Effector memory CD4-positive, alpha-beta T cell (primary cell): ENCODE measurements at regions not wholly inside any gene's neighbourhood (a gene's known extent, or its start where the extent isn't known, plus 50 kb on each side); places are given as distances from the start of the nearest gene placed in this dataset.

Source experiments
- DNase-seq, 3 donors: peaks; one replicate each; pipeline ENCODE4 v3.0.0-alpha.2; 2020
- H3K27ac ChIP-seq: 2 replicates; pipeline ENCODE4 v1.7.0; 2013; ENCODE audit warnings: mild to moderate bottlenecking, low read length, moderate library complexity; ENCODE audit not compliant: insufficient read depth, poor library complexity, severe bottlenecking
- H3K27me3 ChIP-seq: replicated peaks from 2 replicates; pipeline ENCODE4 v1.7.0; 2013; ENCODE audit warnings: mild to moderate bottlenecking, low read length; ENCODE audit not compliant: insufficient read depth, control insufficient read depth, poor library complexity, severe bottlenecking
- H3K36me3 ChIP-seq: 2 replicates; pipeline ENCODE4 v1.7.0; 2013; ENCODE audit warnings: mild to moderate bottlenecking, low read length, moderate library complexity; ENCODE audit not compliant: control insufficient read depth, insufficient read depth
- H3K4me1 ChIP-seq: 2 replicates; pipeline ENCODE4 v1.7.0; 2013; ENCODE audit warnings: low read length, mild to moderate bottlenecking; ENCODE audit not compliant: control insufficient read depth, insufficient read depth, poor library complexity, severe bottlenecking
- H3K4me3 ChIP-seq: 2 replicates; pipeline ENCODE4 v1.7.0; 2013; ENCODE audit warnings: low read length, low read depth, mild to moderate bottlenecking; ENCODE audit not compliant: insufficient read depth, poor library complexity, severe bottlenecking
- H3K9me3 ChIP-seq: 2 replicates; pipeline ENCODE4 v1.7.0; 2013; ENCODE audit warnings: mild to moderate bottlenecking, low read length, moderate library complexity; ENCODE audit not compliant: control insufficient read depth

DNA sequence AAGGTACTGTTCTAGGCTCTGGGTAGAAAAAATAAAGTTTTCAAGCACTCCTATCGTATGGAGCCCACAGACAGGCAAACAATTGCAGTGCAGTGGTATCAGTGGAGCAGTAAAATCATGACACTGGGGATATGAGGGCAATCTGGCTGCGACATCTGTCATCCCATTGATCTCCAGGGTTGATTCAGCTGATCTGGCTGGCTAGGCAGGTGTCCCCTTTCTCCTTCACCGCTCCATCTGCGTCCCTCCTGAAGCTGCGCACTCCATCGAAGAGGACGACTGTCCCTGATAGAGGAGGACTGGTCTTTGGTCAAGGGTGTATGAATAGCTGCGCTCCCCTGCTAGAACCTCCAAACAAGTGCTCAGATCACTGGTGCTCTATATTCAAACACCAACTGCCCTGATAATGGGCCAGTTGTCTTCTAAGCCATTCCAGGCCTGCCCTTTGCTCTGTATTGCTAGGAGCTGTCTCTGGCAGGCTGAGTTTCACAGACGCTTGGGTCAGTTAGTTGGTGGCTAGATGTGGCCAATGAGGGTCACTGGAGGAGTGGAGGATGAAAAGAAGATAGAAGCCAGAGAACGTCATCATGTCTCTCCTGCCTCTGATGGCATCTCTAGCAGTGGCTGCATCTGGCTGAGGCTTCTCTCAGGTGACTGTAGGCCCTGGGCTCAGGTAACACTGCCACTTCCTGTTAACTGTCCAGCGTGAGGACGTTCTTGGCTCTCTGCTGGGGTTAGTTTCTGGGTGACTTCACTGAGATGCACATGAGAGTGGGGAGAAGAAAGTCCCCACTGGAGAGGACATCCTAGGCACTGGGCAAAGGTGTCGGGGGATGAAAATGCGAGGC is 205.0 kb upstream of the FOXN3 start:
- Histone ChIP-seq H3K4me3 (no peak overlapping the region), H3K36me3 (no peaks in the 10 kb centered on the region), H3K4me1 (peaks cover 11% of the 10 kb centered on the region), H3K27ac (peak overlapping the region; percentile 78), H3K27me3 (no peaks in the 10 kb centered on the region), H3K9me3 (no peaks in the 10 kb centered on the region)
- DNase-seq = no peak

DNA sequence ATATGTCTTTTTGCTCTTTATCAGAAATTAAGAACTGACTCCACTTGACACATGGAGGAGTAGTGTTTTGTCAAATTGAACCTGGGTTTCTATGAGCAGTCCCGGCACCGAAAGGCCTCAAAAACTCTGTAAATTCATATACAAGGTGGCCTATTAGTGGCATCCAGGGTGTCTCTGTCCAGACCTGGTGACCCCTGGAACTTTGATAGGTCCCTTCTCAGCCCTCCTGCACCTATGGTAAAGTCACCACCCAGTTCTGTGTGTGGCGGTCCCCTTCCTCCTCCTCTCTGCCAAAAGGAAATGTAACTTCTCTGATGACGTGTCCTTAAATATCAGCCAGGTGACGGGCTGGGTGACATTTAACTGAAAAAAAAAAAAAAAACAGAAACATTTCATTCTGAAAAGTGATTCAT is 204.0 kb upstream of the FOXN3 start:
- no peaks in the 10 kb centered on the region for H3K27me3 ChIP-seq
- no peaks in the 10 kb centered on the region for H3K36me3 ChIP-seq
- peak overlapping the region; percentile 85 for H3K4me3 ChIP-seq
- peaks cover 14% of the 10 kb centered on the region for H3K4me1 ChIP-seq
- DNase-seq = peak; percentile 25 to 45 (median 31)
- H3K9me3 ChIP-seq = no peaks in the 10 kb centered on the region
- H3K27ac ChIP-seq = peak overlapping the region; percentile 78

DNA sequence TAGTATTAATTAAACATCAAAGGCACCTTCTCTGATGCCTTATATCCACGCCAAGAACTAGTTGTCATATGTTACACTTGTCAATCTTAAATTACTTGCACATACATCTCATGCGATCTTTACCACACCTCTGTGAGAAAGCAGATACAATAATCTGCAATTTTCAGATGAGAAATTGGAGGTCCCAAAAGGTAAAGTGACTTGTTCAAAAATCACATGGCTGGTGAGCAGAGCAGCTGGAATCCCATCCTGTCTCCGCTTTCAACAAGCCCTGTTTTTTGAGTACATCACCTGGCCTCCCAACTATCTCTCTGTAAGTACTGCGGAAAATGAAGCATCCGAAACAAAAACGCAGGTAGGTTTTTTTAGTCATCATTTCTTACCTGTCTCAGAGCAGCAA is 203.4 kb upstream of the FOXN3 start:
- Histone ChIP-seq H3K36me3 (no peaks in the 10 kb centered on the region), H3K27me3 (no peaks in the 10 kb centered on the region), H3K27ac (peak overlapping the region; percentile 78), H3K4me3 (peak overlapping the region; percentile 85), H3K4me1 (peaks cover 20% of the 10 kb centered on the region), H3K9me3 (no peaks in the 10 kb centered on the region)
- no peak for DNase-seq

DNA sequence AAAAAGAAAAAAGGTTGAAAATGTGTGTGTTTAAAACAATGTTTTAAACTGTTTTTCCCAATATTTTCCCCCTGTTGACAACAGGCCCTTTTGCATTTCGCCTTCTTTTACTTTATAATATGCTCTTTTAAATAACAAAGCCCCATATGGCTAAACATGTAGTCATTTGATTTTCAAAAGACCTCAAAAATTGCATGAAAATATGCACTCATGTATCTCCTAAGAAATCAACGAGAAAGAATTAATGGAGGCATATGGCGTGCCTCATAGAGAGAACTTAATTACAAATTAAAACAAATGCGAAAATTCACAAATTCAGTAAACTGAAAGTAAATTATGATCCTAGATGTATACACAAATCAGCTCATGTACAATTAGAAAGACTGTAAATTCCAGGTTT is 202.6 kb upstream of the FOXN3 start:
- H3K4me1 ChIP-seq = peaks cover 26% of the 10 kb centered on the region
- peak overlapping the region; percentile 78 for H3K27ac ChIP-seq
- no peak for DNase-seq
- no peaks in the 10 kb centered on the region for H3K27me3 ChIP-seq
- peak overlapping the region; percentile 85 for H3K4me3 ChIP-seq
- no peaks in the 10 kb centered on the region for H3K9me3 ChIP-seq
- no peaks in the 10 kb centered on the region for H3K36me3 ChIP-seq

DNA sequence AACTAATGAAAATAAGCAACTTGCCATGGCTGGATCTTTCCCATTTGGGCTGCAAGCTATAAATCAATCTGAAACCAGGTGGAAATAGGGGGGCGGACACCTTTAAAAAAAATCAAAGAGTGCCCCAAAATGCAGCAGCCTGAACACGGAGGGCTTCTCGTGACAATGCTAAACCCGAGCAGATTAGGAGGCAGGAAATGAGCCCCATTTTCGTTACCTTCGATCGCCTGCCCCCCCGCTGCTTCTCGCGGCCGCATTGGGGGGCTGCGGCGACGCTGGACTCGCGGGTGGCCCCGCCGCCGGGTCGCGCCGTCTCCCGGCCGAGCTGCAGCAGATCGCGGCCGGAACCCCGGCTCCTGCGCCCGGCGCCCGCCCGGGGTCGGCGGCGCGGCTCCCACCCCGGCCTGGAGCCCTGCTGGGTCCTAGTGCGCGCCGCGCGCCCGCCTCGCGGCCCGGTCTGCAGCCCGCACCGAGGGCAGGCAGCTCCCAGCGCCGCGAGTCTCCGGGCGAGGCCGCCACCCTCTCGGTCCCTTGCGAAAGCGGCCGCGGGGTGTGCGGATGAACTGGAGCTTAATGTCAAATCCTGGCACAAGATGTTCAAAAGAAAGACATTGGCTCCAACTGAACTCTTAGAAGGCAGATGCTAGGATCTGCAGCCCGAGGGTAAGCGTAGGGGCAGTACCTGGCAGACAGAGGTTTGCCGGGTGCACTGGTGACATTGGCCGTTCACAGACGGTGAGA is 201.9 kb upstream of the FOXN3 start:
- peak overlapping the region; percentile 85 for H3K4me3 ChIP-seq
- H3K9me3 ChIP-seq = no peaks in the 10 kb centered on the region
- no peaks in the 10 kb centered on the region for H3K36me3 ChIP-seq
- peaks cover 31% of the 10 kb centered on the region for H3K4me1 ChIP-seq
- DNase-seq = peak; percentile 31 to 48 (median 40)
- H3K27me3 ChIP-seq = no peaks in the 10 kb centered on the region
- H3K27ac ChIP-seq = peak overlapping the region; percentile 78

DNA sequence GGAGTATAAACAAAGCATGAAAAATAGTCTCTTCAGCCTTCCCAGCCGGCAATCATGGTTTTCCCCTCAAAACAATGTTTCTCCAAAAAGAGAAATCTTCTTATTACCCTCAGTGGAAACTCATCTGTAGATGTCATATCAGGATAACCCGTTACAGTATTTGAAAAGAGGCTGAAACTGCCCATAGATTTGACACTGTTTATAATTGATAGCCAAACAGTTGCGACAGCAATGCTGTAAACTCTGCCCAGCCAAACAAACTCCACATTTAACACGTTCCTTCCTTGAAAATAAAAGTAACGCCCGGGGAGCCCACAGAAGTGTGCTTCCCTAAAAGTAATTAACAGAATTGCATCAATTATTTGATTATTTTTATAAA is 201.3 kb upstream of the FOXN3 start:
- Histone ChIP-seq H3K4me3 (peak overlapping the region; percentile 85), H3K36me3 (no peaks in the 10 kb centered on the region), H3K27me3 (no peaks in the 10 kb centered on the region), H3K4me1 (peaks cover 31% of the 10 kb centered on the region), H3K9me3 (no peaks in the 10 kb centered on the region), H3K27ac (peak overlapping the region; percentile 78)
- no peak for DNase-seq

DNA sequence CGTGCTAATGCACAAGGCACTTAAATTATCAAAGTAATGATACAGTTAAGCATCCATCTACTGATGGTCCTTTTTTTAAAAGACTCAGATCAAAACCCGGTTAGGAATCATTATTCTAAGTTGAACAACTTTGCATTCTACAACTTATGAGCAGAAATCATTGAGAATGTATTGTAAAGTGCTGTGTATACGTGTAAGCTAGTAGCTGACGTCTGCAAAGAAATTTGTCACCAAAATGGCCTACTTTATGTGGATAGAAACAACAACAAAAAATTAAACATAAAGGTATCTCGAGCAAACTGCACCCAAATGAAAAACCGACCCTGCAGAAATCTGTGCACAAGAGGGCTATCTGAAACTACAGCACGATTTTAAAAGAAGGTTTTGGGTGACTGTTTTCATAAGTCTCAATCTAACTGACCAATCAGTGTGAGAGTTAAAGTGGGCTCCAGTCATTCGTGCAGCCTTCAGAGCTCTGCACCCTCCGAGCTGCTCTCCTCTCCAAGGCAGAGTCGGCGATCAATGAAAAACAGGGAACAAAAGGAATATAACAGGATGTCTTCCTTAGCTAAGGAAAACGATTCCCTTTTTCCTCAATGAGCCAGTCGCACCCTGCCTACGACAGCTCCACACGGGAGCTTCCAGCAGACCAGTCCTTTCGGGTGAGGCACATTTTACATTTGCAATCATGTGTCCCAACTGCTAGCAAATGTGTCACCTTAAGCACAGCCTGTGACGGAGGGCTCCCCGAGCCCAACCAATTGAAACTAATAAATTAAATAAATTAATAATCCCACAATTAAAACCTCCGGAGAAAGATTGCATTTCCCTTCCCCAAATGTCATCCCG is 200.7 kb upstream of the FOXN3 start:
- peaks cover 31% of the 10 kb centered on the region for H3K4me1 ChIP-seq
- H3K27ac ChIP-seq = peak overlapping the region; percentile 78
- H3K27me3 ChIP-seq = no peaks in the 10 kb centered on the region
- H3K4me3 ChIP-seq = peak overlapping the region; percentile 85
- DNase-seq = peak in 1 of 3 donors; percentile 20
- no peaks in the 10 kb centered on the region for H3K36me3 ChIP-seq
- H3K9me3 ChIP-seq = no peaks in the 10 kb centered on the region

DNA sequence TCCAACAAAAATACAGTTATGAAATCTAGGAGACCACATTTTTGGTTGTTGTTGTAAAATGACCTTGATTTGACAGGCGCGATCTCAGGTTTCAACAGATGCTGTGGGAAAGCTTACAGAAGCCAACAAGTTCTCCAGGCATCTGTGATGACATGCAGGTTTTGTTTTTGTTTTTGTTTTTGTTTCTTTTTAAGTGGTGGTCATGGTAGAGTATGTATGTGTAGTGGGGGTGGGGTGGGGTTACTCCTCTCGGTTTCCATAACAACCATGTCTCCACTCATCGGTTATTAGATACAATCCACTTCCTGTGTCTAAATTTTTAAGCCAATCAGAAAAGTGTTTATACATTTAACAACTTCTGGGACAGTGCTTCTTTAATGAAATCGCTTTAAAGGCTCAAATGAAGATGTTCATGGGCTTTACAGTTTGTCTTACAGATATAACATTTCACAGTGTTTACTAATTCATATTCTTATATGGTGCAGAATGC is 199.9 kb upstream of the FOXN3 start:
- H3K4me3 ChIP-seq = peak overlapping the region; percentile 85
- no peaks in the 10 kb centered on the region for H3K9me3 ChIP-seq
- H3K27me3 ChIP-seq = no peaks in the 10 kb centered on the region
- peaks cover 31% of the 10 kb centered on the region for H3K4me1 ChIP-seq
- peak overlapping the region; percentile 78 for H3K27ac ChIP-seq
- peak; percentile 32 to 52 (median 42) for DNase-seq
- no peaks in the 10 kb centered on the region for H3K36me3 ChIP-seq

DNA sequence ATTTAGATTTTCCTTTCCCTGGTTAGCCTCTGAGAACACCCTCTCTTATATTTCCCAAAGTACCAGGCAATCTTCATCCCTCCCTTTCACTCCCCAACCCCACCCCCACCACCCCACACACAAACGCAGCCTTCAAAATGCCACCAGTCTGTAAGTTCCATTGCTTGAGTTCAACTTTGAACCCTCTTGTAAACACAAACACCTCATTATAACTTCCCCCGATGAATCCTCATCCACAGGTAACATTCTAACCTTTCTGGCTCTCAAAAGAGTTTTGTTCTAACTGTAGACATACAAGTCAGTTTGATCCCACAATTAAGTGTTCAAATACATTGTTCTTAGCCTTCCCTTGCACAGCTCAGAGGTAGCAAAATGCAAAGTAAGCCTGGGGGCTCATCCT is 199.4 kb upstream of the FOXN3 start:
- H3K27ac ChIP-seq = peak overlapping the region; percentile 78
- H3K4me3 ChIP-seq = peak overlapping the region; percentile 85
- no peaks in the 10 kb centered on the region for H3K36me3 ChIP-seq
- no peaks in the 10 kb centered on the region for H3K27me3 ChIP-seq
- no peaks in the 10 kb centered on the region for H3K9me3 ChIP-seq
- no peak for DNase-seq
- peaks cover 31% of the 10 kb centered on the region for H3K4me1 ChIP-seq
